Chondrocyte (in vitro differentiated cells): ENCODE measurements at regions not wholly inside any gene's neighbourhood (a gene's known extent, or its start where the extent isn't known, plus 50 kb on each side); places are given as distances from the start of the nearest gene placed in this dataset.

Source experiments
- DNase-seq: peaks from one replicate; pipeline ENCODE4 v3.0.0; 2021; ENCODE audit warnings: mixed read lengths, low spot score
- H3K27ac Mint-ChIP-seq: one replicate; pipeline ENCODE4 v1.8.0; 2021; ENCODE audit warnings: mild to moderate bottlenecking, moderate library complexity, mixed read lengths; ENCODE audit not compliant: unreplicated experiment
- H3K27me3 Mint-ChIP-seq: 2 replicates; pipeline ENCODE4 v1.8.0; 2021; ENCODE audit warnings: low read depth, mixed read lengths
- H3K36me3 Mint-ChIP-seq: 2 replicates; pipeline ENCODE4 v1.8.0; 2021; ENCODE audit warnings: low read depth, mixed read lengths
- H3K4me1 Mint-ChIP-seq: 2 replicates; pipeline ENCODE4 v1.8.0; 2021; ENCODE audit warnings: low read depth, mild to moderate bottlenecking, mixed read lengths
- H3K4me3 Mint-ChIP-seq: one replicate; pipeline ENCODE4 v1.8.0; 2021; ENCODE audit warnings: mild to moderate bottlenecking, moderate library complexity, mixed read lengths; ENCODE audit not compliant: unreplicated experiment
- H3K9me3 Mint-ChIP-seq: 2 replicates; pipeline ENCODE4 v1.8.0; 2021; ENCODE audit warnings: low read depth, mixed read lengths
- CTCF ChIP-seq: fragments of 200-600 bp; sonication (generic); IDR thresholded peaks from 2 replicates; pipeline ENCODE4 v1.5.0; 2021; ENCODE audit warnings: antibody characterized with exemption, mild to moderate bottlenecking, moderate library complexity

- no peak overlapping the region for H3K27ac Mint-ChIP-seq
- peaks cover 5% of the 10 kb centered on the region for H3K36me3 Mint-ChIP-seq
- peaks cover 12% of the 10 kb centered on the region for H3K9me3 Mint-ChIP-seq
- TF ChIP-seq CTCF = no peak
- DNase-seq = no peak
- H3K4me1 Mint-ChIP-seq = peaks cover 2% of the 10 kb centered on the region
- H3K27me3 Mint-ChIP-seq = peaks cover 12% of the 10 kb centered on the region
- H3K4me3 Mint-ChIP-seq = no peak overlapping the region
These were observed 202.2 kb downstream of the ATP23 start for GRCh38 chr12:58143498-58143995.

GRCh38 chr12:58148405-58148804 is 207.0 kb downstream of the ATP23 start:
- H3K9me3 Mint-ChIP-seq = peaks cover 12% of the 10 kb centered on the region
- peaks cover 2% of the 10 kb centered on the region for H3K4me1 Mint-ChIP-seq
- H3K4me3 Mint-ChIP-seq = no peak overlapping the region
- DNase-seq = no peak
- peaks cover 5% of the 10 kb centered on the region for H3K36me3 Mint-ChIP-seq
- no peak for TF ChIP-seq CTCF
- H3K27me3 Mint-ChIP-seq = peaks cover 8% of the 10 kb centered on the region
- no peak overlapping the region for H3K27ac Mint-ChIP-seq

- no peak for TF ChIP-seq CTCF
- no peak for DNase-seq
- H3K4me1 Mint-ChIP-seq = peaks cover 2% of the 10 kb centered on the region
- no peak overlapping the region for H3K4me3 Mint-ChIP-seq
- no peak overlapping the region for H3K27ac Mint-ChIP-seq
- H3K27me3 Mint-ChIP-seq = peaks cover 8% of the 10 kb centered on the region
- H3K9me3 Mint-ChIP-seq = peaks cover 12% of the 10 kb centered on the region
- H3K36me3 Mint-ChIP-seq = peaks cover 5% of the 10 kb centered on the region
These were observed 207.6 kb downstream of the ATP23 start for GRCh38 chr12:58148976-58149375.

- no peaks in the 10 kb centered on the region for H3K36me3 Mint-ChIP-seq
- H3K9me3 Mint-ChIP-seq = no peaks in the 10 kb centered on the region
- TF ChIP-seq CTCF = no peak
- no peak overlapping the region for H3K4me3 Mint-ChIP-seq
- no peak overlapping the region for H3K27ac Mint-ChIP-seq
- no peaks in the 10 kb centered on the region for H3K4me1 Mint-ChIP-seq
- no peak for DNase-seq
- peaks cover 8% of the 10 kb centered on the region for H3K27me3 Mint-ChIP-seq
These were observed 213.0 kb downstream of the ATP23 start for GRCh38 chr12:58154359-58154758.

GRCh38 chr12:58156697-58157096 is 215.3 kb downstream of the ATP23 start:
- Mint-ChIP-seq H3K36me3 (no peaks in the 10 kb centered on the region), H3K9me3 (no peaks in the 10 kb centered on the region), H3K4me3 (no peak overlapping the region), H3K4me1 (no peaks in the 10 kb centered on the region), H3K27me3 (peaks cover 15% of the 10 kb centered on the region), H3K27ac (no peak overlapping the region)
- no peak for TF ChIP-seq CTCF
- no peak for DNase-seq
